Stimulated activated CD8-positive, alpha-beta memory T cell treated with anti-CD3 and anti-CD28 coated beads, Interleukin-4, amount 100 ng/mL, for 1 hour (primary cell): ENCODE measurements at regions not wholly inside any gene's neighbourhood (a gene's known extent, or its start where the extent isn't known, plus 50 kb on each side); places are given as distances from the start of the nearest gene placed in this dataset.

Source experiments
- DNase-seq, 2 donors: peaks; one replicate each; pipeline ENCODE4 v3.0.0-alpha.2; 2020; ENCODE audit warnings: low read depth in 2 of 2, low spot score in 1 of 2

DNA sequence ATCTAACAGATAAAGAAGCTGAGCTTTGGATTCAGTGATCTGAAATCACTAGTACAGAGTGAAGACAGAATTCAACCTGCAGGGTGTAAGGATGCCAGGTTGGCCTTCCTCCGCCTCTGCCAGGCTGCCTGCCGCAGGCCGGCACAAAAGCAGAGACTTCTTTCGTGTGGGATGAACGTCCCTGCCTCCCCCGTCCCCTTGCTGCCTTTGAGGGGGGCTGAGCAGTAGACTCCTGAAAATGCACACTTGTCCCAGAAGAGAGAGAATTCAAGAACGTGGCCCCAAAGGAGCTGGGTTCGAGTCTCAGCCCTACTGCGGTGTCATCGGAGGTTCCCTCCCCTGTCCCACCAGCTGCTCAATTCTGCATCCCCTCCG, 154.3 kb downstream of the BCL11B start:
- no peak for DNase-seq

DNA sequence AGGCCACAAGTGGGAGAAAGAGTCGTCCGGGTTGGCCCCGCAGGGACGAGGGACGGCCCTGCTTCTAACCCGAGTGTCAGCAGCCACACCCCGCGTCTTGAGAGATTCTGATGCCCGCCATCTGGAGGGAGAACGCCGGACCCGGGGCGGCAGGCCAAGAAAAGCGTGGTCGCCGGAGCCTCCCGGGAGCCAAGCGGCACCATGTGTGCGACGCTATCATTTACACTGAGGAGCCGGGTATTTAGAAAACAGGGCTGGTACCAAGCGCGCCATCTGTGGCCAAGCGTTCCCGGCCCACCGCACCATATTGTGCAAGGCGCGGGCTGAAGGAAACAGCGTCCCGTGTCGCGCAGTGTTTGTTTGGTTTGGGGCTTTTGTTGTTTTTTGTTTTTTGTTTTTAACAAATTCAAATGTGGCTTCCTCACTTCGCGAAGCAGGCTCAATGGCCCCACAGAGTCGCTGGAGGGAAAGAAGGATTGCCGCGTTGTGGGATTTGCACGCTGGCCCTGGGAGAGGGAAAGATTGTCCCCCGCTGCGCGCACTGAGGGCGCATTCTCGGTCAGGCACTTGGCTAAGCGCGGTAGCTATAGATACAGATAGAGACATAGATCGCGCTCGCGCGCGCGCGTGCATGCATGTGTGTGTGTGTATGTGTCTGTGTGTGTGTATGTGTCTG, 153.8 kb downstream of the BCL11B start:
- no peak for DNase-seq

DNA sequence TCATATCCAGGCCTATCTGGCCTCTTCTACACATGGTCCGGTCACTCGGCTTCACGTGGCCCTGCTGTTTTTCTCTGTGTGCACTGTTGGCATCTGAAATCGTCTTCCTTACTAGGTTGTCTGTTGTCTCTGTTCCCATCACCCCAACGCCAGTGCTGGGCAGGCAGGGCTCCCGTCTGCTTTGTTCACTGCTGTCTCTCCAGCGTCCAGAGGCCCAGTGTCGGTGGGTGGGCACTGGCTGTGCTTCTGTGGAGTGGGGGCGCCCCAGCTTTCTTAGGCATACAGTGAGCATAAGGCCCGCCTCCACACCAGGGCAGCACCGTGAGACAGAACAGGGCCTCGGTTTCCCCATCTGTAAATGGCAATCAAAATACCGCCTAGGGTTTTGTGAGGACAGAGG, 153.1 kb downstream of the BCL11B start:
- no peak for DNase-seq
